ENCODE measurements at regions not wholly inside any gene's neighbourhood (a gene's known extent, or its start where the extent isn't known, plus 50 kb on each side); places are given as distances from the start of the nearest gene placed in this dataset.
"Not testable (repeated sequence)": the region's sequence is repeated elsewhere in the genome, so short reads cannot be mapped to it uniquely, and the experiment has no call there.

GRCh38 chr6:14550410-14550809 is 432.8 kb downstream of the CD83 start:
- DNase-seq: no peak

- no peak for DNase-seq
Measured at GRCh38 chr6:14550822-14551221, 433.2 kb downstream of the CD83 start.

GRCh38 chr6:14551601-14552000 is 434.0 kb downstream of the CD83 start:
- not testable (repeated sequence) for DNase-seq

- no peak for DNase-seq
Measured at GRCh38 chr6:14552891-14553290, 435.3 kb downstream of the CD83 start.

GRCh38 chr6:14553515-14553914 is 435.9 kb downstream of the CD83 start:
- no peak for DNase-seq

GRCh38 chr6:14555804-14556203 is 438.2 kb downstream of the CD83 start:
- DNase-seq: no peak

- no peak for DNase-seq
Measured at GRCh38 chr6:14559746-14560536, 442.4 kb downstream of the CD83 start.

GRCh38 chr6:14561563-14561962 is 444.0 kb downstream of the CD83 start:
- not testable (repeated sequence) for DNase-seq

GRCh38 chr6:14567842-14568241 is 450.3 kb downstream of the CD83 start:
- DNase-seq: no peak

GRCh38 chr6:14569394-14569793 is 451.8 kb downstream of the CD83 start:
- no peak for DNase-seq

GRCh38 chr6:14569874-14570273 is 452.3 kb downstream of the CD83 start:
- not testable (repeated sequence) for DNase-seq

GRCh38 chr6:14571001-14571400 is 453.4 kb downstream of the CD83 start:
- DNase-seq: no peak

- DNase-seq: no peak
Measured at GRCh38 chr6:14571746-14572145, 454.2 kb downstream of the CD83 start.

- no peak for DNase-seq
Measured at GRCh38 chr6:14573267-14573666, 455.7 kb downstream of the CD83 start.

- no peak for DNase-seq
Measured at GRCh38 chr6:14573703-14574290, 456.2 kb downstream of the CD83 start.

GRCh38 chr6:14575961-14576360 is 458.4 kb downstream of the CD83 start:
- no peak for DNase-seq

- no peak for DNase-seq
Measured at GRCh38 chr6:14578994-14579393, 461.4 kb downstream of the CD83 start.

GRCh38 chr6:14582749-14583148 is 465.2 kb downstream of the CD83 start:
- no peak for DNase-seq

- no peak for DNase-seq
Measured at GRCh38 chr6:14583826-14584225, 466.3 kb downstream of the CD83 start.

- DNase-seq: no peak
Measured at GRCh38 chr6:14584450-14584849, 466.9 kb downstream of the CD83 start.

GRCh38 chr6:14585689-14586088 is 468.1 kb downstream of the CD83 start:
- no peak for DNase-seq

GRCh38 chr6:14589175-14589574 is 471.6 kb downstream of the CD83 start:
- no peak for DNase-seq

- DNase-seq: no peak
Measured at GRCh38 chr6:14590586-14590985, 473.0 kb downstream of the CD83 start.

Data from nucleus accumbens (tissue), 56 donors.